Panc1 (cell line): ENCODE measurements at regions not wholly inside any gene's neighbourhood (a gene's known extent, or its start where the extent isn't known, plus 50 kb on each side); places are given as distances from the start of the nearest gene placed in this dataset.

ENCODE experiments used
- ATAC-seq: fragments of 200-7000 bp; cut with Tn5 transposase; 2 replicates; pipeline ENCODE4 v1.9.1; 2020; ENCODE audit warnings: mild to moderate bottlenecking, moderate library complexity
- BruUV-seq: library from RNA; stranded (reverse); fragments of 400-500 nt; replicated peaks from 2 replicates; lab custom pipeline; 2021; lab: Mats Ljungman, UMichigan
- CTCF ChIA-PET: fragments of 300-600 bp; sonication (Branson Sonifier 250); formaldehyde crosslinking; loops from one replicate; lab custom pipeline; 2022; ENCODE audit warnings: antibody characterized with exemption; lab: Charles Lee
- POLR2A ChIA-PET: fragments of 300-600 bp; sonication (Branson Sonifier 250); formaldehyde crosslinking; loops from one replicate; lab custom pipeline; 2022; ENCODE audit warnings: antibody characterized with exemption; lab: Charles Lee
- DNase-seq: peaks from one replicate; pipeline ENCODE4 v3.0.0-alpha.2; 2010; ENCODE audit warnings: low read depth, low spot score
- H3K27ac ChIP-seq: 2 replicates; pipeline ENCODE4 v1.5.1; 2011; ENCODE audit warnings: mild to moderate bottlenecking, low read length, inconsistent platforms
- H3K27me3 ChIP-seq: fragments of 200-500 bp; sonication (Bioruptor generic); 2 replicates; pipeline ENCODE4 v1.6.0; 2014; ENCODE audit warnings: low read length, inconsistent platforms; ENCODE audit not compliant: control insufficient read depth, insufficient read depth
- H3K36me3 ChIP-seq: fragments of 200-500 bp; sonication (Bioruptor generic); 2 replicates; pipeline ENCODE4 v1.5.1; 2014; ENCODE audit warnings: inconsistent platforms, mild to moderate bottlenecking, low read length, moderate library complexity; ENCODE audit not compliant: control insufficient read depth, insufficient read depth
- H3K4me1 ChIP-seq: 2 replicates; pipeline ENCODE4 v1.5.1; 2011; ENCODE audit warnings: inconsistent platforms, mild to moderate bottlenecking, low read length, moderate library complexity; ENCODE audit not compliant: control insufficient read depth, insufficient read depth
- H3K4me3 ChIP-seq, 2 experiments: 2 replicates each; pipeline ENCODE4 v1.5.1; 2011 to 2012; ENCODE audit warnings: low read depth in 2 of 2, low read length in 2 of 2, mild to moderate bottlenecking in 2 of 2, inconsistent platforms in 1 of 2, moderate library complexity in 1 of 2
- H3K9me3 ChIP-seq: fragments of 200-500 bp; sonication (Bioruptor generic); 2 replicates; pipeline ENCODE4 v1.5.1; 2014; ENCODE audit warnings: low read depth, mild to moderate bottlenecking, inconsistent platforms, low read length, moderate library complexity; ENCODE audit not compliant: control insufficient read depth, insufficient read depth
- POLR2AphosphoS5 ChIP-seq: IDR thresholded peaks from 2 replicates; pipeline ENCODE4 v1.6.1; 2012; ENCODE audit warnings: mild to moderate bottlenecking, low read depth, low read length, moderate library complexity
- SIN3A ChIP-seq: IDR thresholded peaks from 2 replicates; pipeline ENCODE4 v1.6.1; 2012; ENCODE audit warnings: low read depth, mild to moderate bottlenecking, low read length, moderate library complexity, borderline replicate concordance; ENCODE audit not compliant: insufficient read depth
- TCF7L2 ChIP-seq: IDR thresholded peaks from 2 replicates; pipeline ENCODE4 v1.6.1; 2011; ENCODE audit warnings: mild to moderate bottlenecking, low read depth, low read length, inconsistent platforms
- in situ Hi-C: cut with HindIII; loops from 2 replicates; pipeline ENCODE4 v1.10.0; 2016; ENCODE audit warnings: low sequenced_read_pairs, low pct_unique_long_range_greater_than_20kb
- intact Hi-C: fragments of 100-400 bp; cut with micrococcal nuclease; formaldehyde crosslinking; loops from one replicate; pipeline ENCODE4 v1.10.0; 2022; ENCODE audit not compliant: unreplicated experiment
- TF ChIP-seq, protein P1 (sequence below), 2 experiments: IDR thresholded peaks; 2 replicates each; pipeline ENCODE4 v1.6.1; 2011 to 2012; ENCODE audit warnings: low read depth in 2 of 2, control low read depth in 1 of 2, low read length in 1 of 2, mild to moderate bottlenecking in 1 of 2, moderate library complexity in 1 of 2; ENCODE audit not compliant: insufficient read depth in 1 of 2
- TF ChIP-seq, protein P2 (sequence below): fragments of 450-650 bp; IDR thresholded peaks from 2 replicates; pipeline ENCODE4 v1.5.1; 2017; ENCODE audit warnings: mild to moderate bottlenecking

GRCh38 chr6:68235326-68235784, 399.7 kb upstream of the ADGRB3 start:
- Histone ChIP-seq H3K4me3 (no peak overlapping the region), H3K36me3 (no peaks in the 10 kb centered on the region), H3K27ac (no peak overlapping the region), H3K27me3 (no peaks in the 10 kb centered on the region), H3K4me1 (no peaks in the 10 kb centered on the region), H3K9me3 (no peaks in the 10 kb centered on the region)
- BruUV-seq = no TSS peak
- POLR2A ChIA-PET = no interaction called here
- in situ Hi-C loops = no loop called here
- intact Hi-C loops = no loop called here
- TF ChIP-seq POLR2AphosphoS5 = no peak
- TF ChIP-seq, protein P1, sequence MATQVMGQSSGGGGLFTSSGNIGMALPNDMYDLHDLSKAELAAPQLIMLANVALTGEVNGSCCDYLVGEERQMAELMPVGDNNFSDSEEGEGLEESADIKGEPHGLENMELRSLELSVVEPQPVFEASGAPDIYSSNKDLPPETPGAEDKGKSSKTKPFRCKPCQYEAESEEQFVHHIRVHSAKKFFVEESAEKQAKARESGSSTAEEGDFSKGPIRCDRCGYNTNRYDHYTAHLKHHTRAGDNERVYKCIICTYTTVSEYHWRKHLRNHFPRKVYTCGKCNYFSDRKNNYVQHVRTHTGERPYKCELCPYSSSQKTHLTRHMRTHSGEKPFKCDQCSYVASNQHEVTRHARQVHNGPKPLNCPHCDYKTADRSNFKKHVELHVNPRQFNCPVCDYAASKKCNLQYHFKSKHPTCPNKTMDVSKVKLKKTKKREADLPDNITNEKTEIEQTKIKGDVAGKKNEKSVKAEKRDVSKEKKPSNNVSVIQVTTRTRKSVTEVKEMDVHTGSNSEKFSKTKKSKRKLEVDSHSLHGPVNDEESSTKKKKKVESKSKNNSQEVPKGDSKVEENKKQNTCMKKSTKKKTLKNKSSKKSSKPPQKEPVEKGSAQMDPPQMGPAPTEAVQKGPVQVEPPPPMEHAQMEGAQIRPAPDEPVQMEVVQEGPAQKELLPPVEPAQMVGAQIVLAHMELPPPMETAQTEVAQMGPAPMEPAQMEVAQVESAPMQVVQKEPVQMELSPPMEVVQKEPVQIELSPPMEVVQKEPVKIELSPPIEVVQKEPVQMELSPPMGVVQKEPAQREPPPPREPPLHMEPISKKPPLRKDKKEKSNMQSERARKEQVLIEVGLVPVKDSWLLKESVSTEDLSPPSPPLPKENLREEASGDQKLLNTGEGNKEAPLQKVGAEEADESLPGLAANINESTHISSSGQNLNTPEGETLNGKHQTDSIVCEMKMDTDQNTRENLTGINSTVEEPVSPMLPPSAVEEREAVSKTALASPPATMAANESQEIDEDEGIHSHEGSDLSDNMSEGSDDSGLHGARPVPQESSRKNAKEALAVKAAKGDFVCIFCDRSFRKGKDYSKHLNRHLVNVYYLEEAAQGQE (IDR thresholded peaks at IDR 0.05; ENCODE audit: insufficient read depth in 1 of 2, low read depth in 2 of 2, low read length in 1 of 2) = no peak
- TF ChIP-seq SIN3A = no peak
- TF ChIP-seq, protein P2, sequence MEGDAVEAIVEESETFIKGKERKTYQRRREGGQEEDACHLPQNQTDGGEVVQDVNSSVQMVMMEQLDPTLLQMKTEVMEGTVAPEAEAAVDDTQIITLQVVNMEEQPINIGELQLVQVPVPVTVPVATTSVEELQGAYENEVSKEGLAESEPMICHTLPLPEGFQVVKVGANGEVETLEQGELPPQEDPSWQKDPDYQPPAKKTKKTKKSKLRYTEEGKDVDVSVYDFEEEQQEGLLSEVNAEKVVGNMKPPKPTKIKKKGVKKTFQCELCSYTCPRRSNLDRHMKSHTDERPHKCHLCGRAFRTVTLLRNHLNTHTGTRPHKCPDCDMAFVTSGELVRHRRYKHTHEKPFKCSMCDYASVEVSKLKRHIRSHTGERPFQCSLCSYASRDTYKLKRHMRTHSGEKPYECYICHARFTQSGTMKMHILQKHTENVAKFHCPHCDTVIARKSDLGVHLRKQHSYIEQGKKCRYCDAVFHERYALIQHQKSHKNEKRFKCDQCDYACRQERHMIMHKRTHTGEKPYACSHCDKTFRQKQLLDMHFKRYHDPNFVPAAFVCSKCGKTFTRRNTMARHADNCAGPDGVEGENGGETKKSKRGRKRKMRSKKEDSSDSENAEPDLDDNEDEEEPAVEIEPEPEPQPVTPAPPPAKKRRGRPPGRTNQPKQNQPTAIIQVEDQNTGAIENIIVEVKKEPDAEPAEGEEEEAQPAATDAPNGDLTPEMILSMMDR = no peak
- no peak for TF ChIP-seq TCF7L2
- DNase-seq = no peak
- CTCF ChIA-PET = no interaction called here
- ATAC-seq = no peak

GRCh38 chr6:68233623-68234022, 401.5 kb upstream of the ADGRB3 start:
- Histone ChIP-seq H3K4me3 (no peak overlapping the region), H3K27me3 (no peaks in the 10 kb centered on the region), H3K4me1 (no peaks in the 10 kb centered on the region), H3K36me3 (no peaks in the 10 kb centered on the region), H3K27ac (no peak overlapping the region), H3K9me3 (no peaks in the 10 kb centered on the region)
- TF ChIP-seq, protein P1 (IDR thresholded peaks at IDR 0.05; ENCODE audit: insufficient read depth in 1 of 2, low read depth in 2 of 2, low read length in 1 of 2) = no peak
- TF ChIP-seq TCF7L2 = no peak
- TF ChIP-seq SIN3A = no peak
- TF ChIP-seq, protein P2 = no peak
- no peak for TF ChIP-seq POLR2AphosphoS5
- POLR2A ChIA-PET = no interaction called here
- CTCF ChIA-PET = no interaction called here
- in situ Hi-C loops (no loop called here), intact Hi-C loops (no loop called here)
- no peak for DNase-seq
- BruUV-seq = no TSS peak
- no peak for ATAC-seq
